ENCODE measurements at regions not wholly inside any gene's neighbourhood (a gene's known extent, or its start where the extent isn't known, plus 50 kb on each side); places are given as distances from the start of the nearest gene placed in this dataset.

DNA sequence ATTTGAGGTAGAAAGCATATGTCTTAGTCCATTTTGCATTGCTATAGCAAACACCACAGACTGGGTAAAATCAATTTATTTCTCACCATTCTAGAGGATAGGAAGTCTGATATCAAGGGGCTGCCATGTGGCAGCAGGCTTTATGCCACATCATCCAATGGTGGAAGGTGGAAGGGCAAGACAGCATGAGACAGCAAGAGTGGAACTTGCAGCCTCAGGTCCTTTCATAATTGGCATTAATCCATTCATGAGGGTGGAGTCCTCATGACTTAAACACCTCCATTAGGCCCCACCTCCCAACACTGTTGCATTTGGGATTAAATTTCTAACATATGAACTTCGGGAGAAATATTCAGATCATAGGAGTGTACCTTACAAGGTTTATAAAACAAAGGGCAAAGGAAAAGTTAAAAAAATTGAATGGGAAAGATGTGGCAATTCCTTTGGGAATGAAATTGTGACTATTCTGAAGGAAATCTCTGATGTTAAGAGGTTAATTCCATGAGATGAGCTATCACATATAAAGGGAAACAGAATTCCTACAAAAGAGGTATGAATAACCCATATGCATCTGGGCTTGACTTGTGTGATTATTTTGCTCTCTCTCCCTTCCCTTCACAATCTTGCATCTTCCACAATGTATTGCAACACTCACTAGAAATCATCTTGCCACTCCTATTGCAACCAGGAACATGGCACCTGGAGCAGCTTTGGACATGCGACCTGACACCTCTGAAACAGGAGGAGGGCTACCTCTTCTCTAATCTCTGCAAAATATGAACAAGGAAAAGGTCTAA is 507.8 kb downstream of the EPHA4 start (continued):
- TF ChIP-seq, protein P1, sequence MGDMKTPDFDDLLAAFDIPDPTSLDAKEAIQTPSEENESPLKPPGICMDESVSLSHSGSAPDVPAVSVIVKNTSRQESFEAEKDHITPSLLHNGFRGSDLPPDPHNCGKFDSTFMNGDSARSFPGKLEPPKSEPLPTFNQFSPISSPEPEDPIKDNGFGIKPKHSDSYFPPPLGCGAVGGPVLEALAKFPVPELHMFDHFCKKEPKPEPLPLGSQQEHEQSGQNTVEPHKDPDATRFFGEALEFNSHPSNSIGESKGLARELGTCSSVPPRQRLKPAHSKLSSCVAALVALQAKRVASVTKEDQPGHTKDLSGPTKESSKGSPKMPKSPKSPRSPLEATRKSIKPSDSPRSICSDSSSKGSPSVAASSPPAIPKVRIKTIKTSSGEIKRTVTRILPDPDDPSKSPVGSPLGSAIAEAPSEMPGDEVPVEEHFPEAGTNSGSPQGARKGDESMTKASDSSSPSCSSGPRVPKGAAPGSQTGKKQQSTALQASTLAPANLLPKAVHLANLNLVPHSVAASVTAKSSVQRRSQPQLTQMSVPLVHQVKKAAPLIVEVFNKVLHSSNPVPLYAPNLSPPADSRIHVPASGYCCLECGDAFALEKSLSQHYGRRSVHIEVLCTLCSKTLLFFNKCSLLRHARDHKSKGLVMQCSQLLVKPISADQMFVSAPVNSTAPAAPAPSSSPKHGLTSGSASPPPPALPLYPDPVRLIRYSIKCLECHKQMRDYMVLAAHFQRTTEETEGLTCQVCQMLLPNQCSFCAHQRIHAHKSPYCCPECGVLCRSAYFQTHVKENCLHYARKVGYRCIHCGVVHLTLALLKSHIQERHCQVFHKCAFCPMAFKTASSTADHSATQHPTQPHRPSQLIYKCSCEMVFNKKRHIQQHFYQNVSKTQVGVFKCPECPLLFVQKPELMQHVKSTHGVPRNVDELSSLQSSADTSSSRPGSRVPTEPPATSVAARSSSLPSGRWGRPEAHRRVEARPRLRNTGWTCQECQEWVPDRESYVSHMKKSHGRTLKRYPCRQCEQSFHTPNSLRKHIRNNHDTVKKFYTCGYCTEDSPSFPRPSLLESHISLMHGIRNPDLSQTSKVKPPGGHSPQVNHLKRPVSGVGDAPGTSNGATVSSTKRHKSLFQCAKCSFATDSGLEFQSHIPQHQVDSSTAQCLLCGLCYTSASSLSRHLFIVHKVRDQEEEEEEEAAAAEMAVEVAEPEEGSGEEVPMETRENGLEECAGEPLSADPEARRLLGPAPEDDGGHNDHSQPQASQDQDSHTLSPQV (IDR thresholded peaks at IDR 0.05), result no peak
- TF ChIP-seq, protein P2, sequence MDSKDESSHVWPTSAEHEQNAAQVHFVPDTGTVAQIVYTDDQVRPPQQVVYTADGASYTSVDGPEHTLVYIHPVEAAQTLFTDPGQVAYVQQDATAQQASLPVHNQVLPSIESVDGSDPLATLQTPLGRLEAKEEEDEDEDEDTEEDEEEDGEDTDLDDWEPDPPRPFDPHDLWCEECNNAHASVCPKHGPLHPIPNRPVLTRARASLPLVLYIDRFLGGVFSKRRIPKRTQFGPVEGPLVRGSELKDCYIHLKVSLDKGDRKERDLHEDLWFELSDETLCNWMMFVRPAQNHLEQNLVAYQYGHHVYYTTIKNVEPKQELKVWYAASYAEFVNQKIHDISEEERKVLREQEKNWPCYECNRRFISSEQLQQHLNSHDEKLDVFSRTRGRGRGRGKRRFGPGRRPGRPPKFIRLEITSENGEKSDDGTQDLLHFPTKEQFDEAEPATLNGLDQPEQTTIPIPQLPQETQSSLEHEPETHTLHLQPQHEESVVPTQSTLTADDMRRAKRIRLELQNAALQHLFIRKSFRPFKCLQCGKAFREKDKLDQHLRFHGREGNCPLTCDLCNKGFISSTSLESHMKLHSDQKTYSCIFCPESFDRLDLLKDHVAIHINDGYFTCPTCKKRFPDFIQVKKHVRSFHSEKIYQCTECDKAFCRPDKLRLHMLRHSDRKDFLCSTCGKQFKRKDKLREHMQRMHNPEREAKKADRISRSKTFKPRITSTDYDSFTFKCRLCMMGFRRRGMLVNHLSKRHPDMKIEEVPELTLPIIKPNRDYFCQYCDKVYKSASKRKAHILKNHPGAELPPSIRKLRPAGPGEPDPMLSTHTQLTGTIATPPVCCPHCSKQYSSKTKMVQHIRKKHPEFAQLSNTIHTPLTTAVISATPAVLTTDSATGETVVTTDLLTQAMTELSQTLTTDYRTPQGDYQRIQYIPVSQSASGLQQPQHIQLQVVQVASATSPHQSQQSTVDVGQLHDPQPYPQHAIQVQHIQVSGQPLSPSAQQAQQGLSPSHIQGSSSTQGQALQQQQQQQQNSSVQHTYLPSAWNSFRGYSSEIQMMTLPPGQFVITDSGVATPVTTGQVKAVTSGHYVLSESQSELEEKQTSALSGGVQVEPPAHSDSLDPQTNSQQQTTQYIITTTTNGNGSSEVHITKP (IDR thresholded peaks at IDR 0.05; ENCODE audit: partially characterized antibody), result no peak
- no peak for TF ChIP-seq CREB1 (IDR thresholded peaks at IDR 0.05)
- no peak for TF ChIP-seq CREB1 (CRISPR knock-in tag; IDR thresholded peaks at IDR 0.05)
- no peak for TF ChIP-seq ZNF121 (CRISPR knock-in tag; conservative IDR thresholded peaks at IDR 0.05)
- TF ChIP-seq RBM22 (IDR thresholded peaks at IDR 0.05; ENCODE audit: low read depth, low read length, poor library complexity, severe bottlenecking), result no peak
- TF ChIP-seq, protein P3, sequence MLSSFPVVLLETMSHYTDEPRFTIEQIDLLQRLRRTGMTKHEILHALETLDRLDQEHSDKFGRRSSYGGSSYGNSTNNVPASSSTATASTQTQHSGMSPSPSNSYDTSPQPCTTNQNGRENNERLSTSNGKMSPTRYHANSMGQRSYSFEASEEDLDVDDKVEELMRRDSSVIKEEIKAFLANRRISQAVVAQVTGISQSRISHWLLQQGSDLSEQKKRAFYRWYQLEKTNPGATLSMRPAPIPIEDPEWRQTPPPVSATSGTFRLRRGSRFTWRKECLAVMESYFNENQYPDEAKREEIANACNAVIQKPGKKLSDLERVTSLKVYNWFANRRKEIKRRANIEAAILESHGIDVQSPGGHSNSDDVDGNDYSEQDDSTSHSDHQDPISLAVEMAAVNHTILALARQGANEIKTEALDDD (IDR thresholded peaks at IDR 0.05), result no peak
- no peak for TF ChIP-seq PRPF4 (IDR thresholded peaks at IDR 0.05; ENCODE audit: insufficient read depth, low read depth, low read length, poor library complexity, severe bottlenecking)
- no peak for TF ChIP-seq MIER1 (IDR thresholded peaks at IDR 0.05; ENCODE audit: low read depth)
- TF ChIP-seq ZNF282 (CRISPR knock-in tag; IDR thresholded peaks at IDR 0.05), result no peak
- TF ChIP-seq FOXM1 (IDR thresholded peaks at IDR 0.05; ENCODE audit: low read depth), result no peak
- TF ChIP-seq FOXM1 (CRISPR knock-in tag; IDR thresholded peaks at IDR 0.05; ENCODE audit: low read depth), result no peak
- TF ChIP-seq ZNF133 (CRISPR knock-in tag; IDR thresholded peaks at IDR 0.05), result no peak

All from K562 (cell line).